ENCODE measurements at regions not wholly inside any gene's neighbourhood (a gene's known extent, or its start where the extent isn't known, plus 50 kb on each side); places are given as distances from the start of the nearest gene placed in this dataset.

DNA sequence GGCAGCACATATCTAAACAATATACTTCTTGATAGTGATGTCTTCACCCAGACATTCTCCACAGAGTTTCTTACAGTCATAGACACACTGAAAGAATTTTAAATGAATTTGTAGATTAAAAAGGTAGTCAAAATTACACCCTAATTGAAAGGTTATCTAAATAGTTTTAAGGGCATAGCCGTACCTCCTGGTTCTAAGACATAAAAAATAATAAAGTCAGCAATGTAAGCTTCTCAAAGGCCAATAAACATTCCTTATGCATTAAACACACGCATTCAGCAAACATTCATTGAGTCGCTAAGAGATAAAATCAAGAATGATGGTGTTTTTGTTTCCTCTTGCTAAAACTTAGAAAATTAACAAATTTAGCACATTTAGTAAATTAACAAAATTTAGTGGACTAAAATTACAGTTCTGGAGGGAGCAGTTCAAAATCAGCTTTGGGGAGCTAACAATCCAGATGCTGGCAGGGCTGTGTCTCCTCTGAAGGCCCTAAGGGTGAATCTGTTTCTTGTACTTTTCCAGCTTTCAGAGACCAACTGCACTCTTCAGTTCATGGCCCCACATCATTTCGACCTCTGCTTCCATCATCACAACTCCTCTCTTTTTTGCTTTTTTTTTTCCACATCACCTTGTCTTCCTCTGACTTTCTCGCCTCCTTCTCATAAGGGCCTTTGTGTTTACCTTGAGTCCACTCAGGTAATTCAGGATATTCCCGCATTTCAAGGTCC lies 516.5 kb downstream of the DNAH5 start:
- Histone ChIP-seq H3K36me3 (no peaks in the 10 kb centered on the region), H3K4me3 (no peak overlapping the region), H3K9me3 (no peaks in the 10 kb centered on the region), H3K27me3 (no peaks in the 10 kb centered on the region), H3K4me1 (no peaks in the 10 kb centered on the region), H3K27ac (no peak overlapping the region)
- WGBS, 2 donors: 40 to 65% methylated on average over 6 of the region's 6 CpGs
- no peak for DNase-seq
- intact Hi-C loops (cut with DNase I): no loop called here
- TF ChIP-seq EP300 (IDR thresholded peaks at IDR 0.05) (no peak), POLR2A (IDR thresholded peaks at IDR 0.05) (no peak)
- TF ChIP-seq, protein P1, sequence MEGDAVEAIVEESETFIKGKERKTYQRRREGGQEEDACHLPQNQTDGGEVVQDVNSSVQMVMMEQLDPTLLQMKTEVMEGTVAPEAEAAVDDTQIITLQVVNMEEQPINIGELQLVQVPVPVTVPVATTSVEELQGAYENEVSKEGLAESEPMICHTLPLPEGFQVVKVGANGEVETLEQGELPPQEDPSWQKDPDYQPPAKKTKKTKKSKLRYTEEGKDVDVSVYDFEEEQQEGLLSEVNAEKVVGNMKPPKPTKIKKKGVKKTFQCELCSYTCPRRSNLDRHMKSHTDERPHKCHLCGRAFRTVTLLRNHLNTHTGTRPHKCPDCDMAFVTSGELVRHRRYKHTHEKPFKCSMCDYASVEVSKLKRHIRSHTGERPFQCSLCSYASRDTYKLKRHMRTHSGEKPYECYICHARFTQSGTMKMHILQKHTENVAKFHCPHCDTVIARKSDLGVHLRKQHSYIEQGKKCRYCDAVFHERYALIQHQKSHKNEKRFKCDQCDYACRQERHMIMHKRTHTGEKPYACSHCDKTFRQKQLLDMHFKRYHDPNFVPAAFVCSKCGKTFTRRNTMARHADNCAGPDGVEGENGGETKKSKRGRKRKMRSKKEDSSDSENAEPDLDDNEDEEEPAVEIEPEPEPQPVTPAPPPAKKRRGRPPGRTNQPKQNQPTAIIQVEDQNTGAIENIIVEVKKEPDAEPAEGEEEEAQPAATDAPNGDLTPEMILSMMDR (IDR thresholded peaks at IDR 0.05): no peak

DNA sequence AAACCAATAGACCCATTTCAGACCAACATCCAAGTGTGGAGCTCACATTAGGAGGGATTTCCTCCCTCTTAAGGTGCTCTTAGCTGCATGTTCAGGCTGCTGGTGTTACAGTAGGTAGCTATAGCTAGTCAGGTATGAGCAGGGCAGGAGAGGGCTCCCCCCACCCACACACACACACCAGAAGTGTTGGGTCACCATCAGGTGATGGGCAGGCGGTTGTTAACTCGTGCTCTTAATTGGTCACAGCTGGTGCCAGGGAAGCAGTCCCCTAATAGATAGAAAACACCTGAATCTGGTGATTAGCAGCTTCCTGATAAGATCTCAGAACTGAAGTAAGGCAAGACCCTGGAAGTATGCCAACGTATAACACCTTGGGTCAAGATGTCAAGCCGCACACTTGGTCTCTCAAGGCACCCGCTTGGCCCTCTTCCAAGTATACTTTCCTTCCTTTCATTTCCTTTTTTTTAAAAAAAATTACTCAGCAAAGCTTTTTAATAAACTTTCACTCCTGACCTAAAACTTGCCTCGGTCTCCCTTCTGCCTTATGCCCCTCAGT lies 532.4 kb downstream of the DNAH5 start:
- H3K9me3 ChIP-seq: no peaks in the 10 kb centered on the region
- no peaks in the 10 kb centered on the region for H3K4me1 ChIP-seq
- TF ChIP-seq, protein P1 (IDR thresholded peaks at IDR 0.05): no peak
- TF ChIP-seq EP300 (IDR thresholded peaks at IDR 0.05) (no peak), POLR2A (IDR thresholded peaks at IDR 0.05) (no peak), POLR2AphosphoS5 (IDR thresholded peaks at IDR 0.05) (no peak)
- no peak overlapping the region for H3K4me3 ChIP-seq
- no peaks in the 10 kb centered on the region for H3K27me3 ChIP-seq
- 77 to 78% methylated on average over 6 of the region's 6 CpGs for WGBS, 2 donors
- intact Hi-C loops (cut with DNase I): no loop called here
- no peak overlapping the region for H3K27ac ChIP-seq
- no peaks in the 10 kb centered on the region for H3K36me3 ChIP-seq
- DNase-seq: no peak

DNA sequence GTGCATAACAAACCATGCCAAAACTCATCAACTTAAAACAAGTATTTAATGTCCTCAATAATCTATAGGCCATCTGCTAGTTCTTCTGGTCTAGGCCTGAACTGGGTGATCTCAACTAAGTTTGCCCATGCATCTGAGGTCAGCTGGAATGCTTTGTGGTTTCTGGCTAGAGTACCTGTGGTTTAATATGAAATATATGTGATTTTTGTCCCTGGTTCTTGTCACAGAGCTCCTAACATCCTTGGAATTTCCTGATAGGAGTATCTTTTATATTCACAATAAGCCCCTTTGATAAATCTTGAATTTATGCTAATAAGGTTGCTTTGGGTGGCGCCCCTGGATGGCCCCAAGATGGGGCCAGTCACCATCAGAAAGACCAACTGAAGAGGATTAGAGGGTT lies 535.9 kb downstream of the DNAH5 start:
- 28 to 38% methylated on average over 1 of the region's 1 CpG for WGBS, 2 donors
- no peak overlapping the region for H3K27ac ChIP-seq
- TF ChIP-seq POLR2A (IDR thresholded peaks at IDR 0.05) (no peak), POLR2AphosphoS5 (IDR thresholded peaks at IDR 0.05) (no peak), EP300 (IDR thresholded peaks at IDR 0.05) (no peak)
- TF ChIP-seq, protein P1 (IDR thresholded peaks at IDR 0.05): no peak
- no peak overlapping the region for H3K4me3 ChIP-seq
- no peaks in the 10 kb centered on the region for H3K9me3 ChIP-seq
- H3K4me1 ChIP-seq: no peaks in the 10 kb centered on the region
- H3K27me3 ChIP-seq: no peaks in the 10 kb centered on the region
- intact Hi-C loops (cut with DNase I): no loop called here
- no peak for DNase-seq
- H3K36me3 ChIP-seq: no peaks in the 10 kb centered on the region

DNA sequence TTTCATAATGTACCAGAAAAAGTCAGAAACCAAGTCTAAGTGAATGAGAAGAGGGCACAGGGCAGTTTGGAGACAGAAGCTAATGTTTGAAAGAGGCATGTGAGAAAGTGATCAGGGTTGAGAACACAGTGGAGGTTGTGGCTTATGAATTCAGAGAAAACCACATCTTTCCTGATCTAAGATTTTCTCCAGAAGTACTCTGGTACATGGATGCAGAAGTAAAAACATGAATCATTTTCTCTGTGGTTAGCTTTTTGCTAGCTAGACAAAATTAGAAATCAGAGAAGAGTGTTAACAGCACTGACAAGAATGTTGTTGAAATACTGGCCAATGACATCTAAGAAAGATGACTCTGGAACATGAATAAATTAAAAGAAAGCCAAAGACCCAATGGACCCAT lies 541.1 kb downstream of the DNAH5 start:
- DNase-seq: no peak
- intact Hi-C loops (cut with DNase I): no loop called here

More for the DNA sequence above, 541.1 kb downstream of the DNAH5 start:
- peaks cover 0 to 3% (median 0%) of the 10 kb centered on the region in 4 donors for H3K9me3 ChIP-seq
- H3K4me1 ChIP-seq: no peaks in the 10 kb centered on the region
- H3K36me3 ChIP-seq: no peaks in the 10 kb centered on the region
- H3K4me3 ChIP-seq: no peak overlapping the region
- H3K27ac ChIP-seq: no peak overlapping the region
- no peak for TF ChIP-seq POLR2AphosphoS5 (IDR thresholded peaks at IDR 0.05)
- no peak for TF ChIP-seq EP300 (IDR thresholded peaks at IDR 0.05)
- no peak for TF ChIP-seq POLR2A (IDR thresholded peaks at IDR 0.05)
- TF ChIP-seq, protein P1 (IDR thresholded peaks at IDR 0.05): no peak
- H3K27me3 ChIP-seq: no peaks in the 10 kb centered on the region

All from sigmoid colon (tissue), 6 donors.